ENCODE measurements at regions not wholly inside any gene's neighbourhood (a gene's known extent, or its start where the extent isn't known, plus 50 kb on each side); places are given as distances from the start of the nearest gene placed in this dataset.

GRCh38 chr4:71186566-71187403, 152.0 kb upstream of the SLC4A4 start:
- TF ChIP-seq POLR2AphosphoS5 (IDR thresholded peaks at IDR 0.05): peak; percentile 67 to 74 (median 74)
- TF ChIP-seq POLR2A (IDR thresholded peaks at IDR 0.05): peak; percentile 85
- TF ChIP-seq CTCF (IDR thresholded peaks at IDR 0.05): no peak
- in situ Hi-C loops (cut with MboI; ENCODE audit: low pct_ligation_motif_present in 1 of 4, low pct_unique_long_range_greater_than_20kb in 1 of 4, low sequenced_read_pairs in 3 of 4) (loop anchor here in 1 of 4 donors (10.0 kb wide), 1 partner anchor 528 kb away; no protein-coding TSS in a partner anchor), intact Hi-C loops (cut with DNase I; ENCODE audit: low total_unique reads) (no loop called here)
- Histone ChIP-seq H3K27ac (peak overlapping the region; percentile 81 to 92 (median 86)), H3K9me3 (no peaks in the 10 kb centered on the region), H3K36me3 (no peaks in the 10 kb centered on the region), H3K4me1 (peaks cover 0 to 17% (median 7%) of the 10 kb centered on the region in 4 donors), H3K27me3 (no peaks in the 10 kb centered on the region), H3K4me3 (peak overlapping the region; percentile 72 to 89 (median 81))
- DNase-seq: peak; percentile 74
- 0% methylated on average over 31 of the region's 105 CpGs; no CpG with 5 or more reads in 1 of the 2 donors for WGBS, 2 donors (ENCODE audit: low coverage in 1 of 2)

GRCh38 chr4:71187404-71188155, 151.2 kb upstream of the SLC4A4 start:
- TF ChIP-seq POLR2A (IDR thresholded peaks at IDR 0.05) (peak; percentile 77), POLR2AphosphoS5 (IDR thresholded peaks at IDR 0.05) (peak; percentile 24 to 75 (median 71)), CTCF (IDR thresholded peaks at IDR 0.05) (no peak), EP300 (IDR thresholded peaks at IDR 0.05; ENCODE audit: low read depth) (no peak)
- Histone ChIP-seq H3K4me3 (peak overlapping the region; percentile 72 to 89 (median 81)), H3K27ac (peak overlapping the region; percentile 81 to 92 (median 86)), H3K27me3 (no peaks in the 10 kb centered on the region), H3K36me3 (no peaks in the 10 kb centered on the region), H3K4me1 (peaks cover 0 to 17% (median 7%) of the 10 kb centered on the region in 4 donors), H3K9me3 (no peaks in the 10 kb centered on the region)
- 0 to 1% methylated on average over 2 to 42 of the region's 45 CpGs for WGBS, 2 donors (ENCODE audit: low coverage in 1 of 2)
- peak; percentile 56 for DNase-seq
- intact Hi-C loops (cut with DNase I; ENCODE audit: low total_unique reads) (no loop called here), in situ Hi-C loops (cut with MboI; ENCODE audit: low pct_ligation_motif_present in 1 of 4, low pct_unique_long_range_greater_than_20kb in 1 of 4, low sequenced_read_pairs in 3 of 4) (loop anchor here in 1 of 4 donors (10.0 kb wide), 1 partner anchor 527 kb away; no protein-coding TSS in a partner anchor)

- 10 to 23% methylated on average over 7 of the region's 7 CpGs for WGBS, 2 donors (ENCODE audit: low coverage in 1 of 2)
- Histone ChIP-seq H3K27me3 (no peaks in the 10 kb centered on the region), H3K4me3 (peak overlapping the region; percentile 11 to 89 (median 73)), H3K27ac (peak overlapping the region; percentile 81 to 92 (median 86)), H3K4me1 (peaks cover 0 to 17% (median 7%) of the 10 kb centered on the region in 4 donors), H3K9me3 (no peaks in the 10 kb centered on the region), H3K36me3 (no peaks in the 10 kb centered on the region)
- in situ Hi-C loops (cut with MboI; ENCODE audit: low pct_ligation_motif_present in 1 of 4, low pct_unique_long_range_greater_than_20kb in 1 of 4, low sequenced_read_pairs in 3 of 4): loop anchor here in 1 of 4 donors (10.0 kb wide), 1 partner anchor 527 kb away; no protein-coding TSS in a partner anchor
- DNase-seq: no peak
- no peak for TF ChIP-seq POLR2A (IDR thresholded peaks at IDR 0.05)
- TF ChIP-seq CTCF (IDR thresholded peaks at IDR 0.05): peak in 1 of 5 experiments; percentile 6
- intact Hi-C loops (cut with DNase I; ENCODE audit: low total_unique reads): no loop called here
These were observed 150.6 kb upstream of the SLC4A4 start for GRCh38 chr4:71188156-71188640.

GRCh38 chr4:71188951-71189350, 149.9 kb upstream of the SLC4A4 start:
- DNase-seq: no peak
- Histone ChIP-seq H3K4me3 (peak overlapping the region in 3 of 4 donors; percentile 72 to 89 (median 74)), H3K4me1 (peaks cover 0 to 17% (median 7%) of the 10 kb centered on the region in 4 donors), H3K27ac (peak overlapping the region; percentile 81 to 92 (median 86)), H3K9me3 (no peaks in the 10 kb centered on the region), H3K36me3 (no peaks in the 10 kb centered on the region), H3K27me3 (no peaks in the 10 kb centered on the region)
- WGBS, 2 donors (ENCODE audit: low coverage in 1 of 2): 15 to 55% methylated on average over 1 of the region's 1 CpG
- intact Hi-C loops (cut with DNase I; ENCODE audit: low total_unique reads) (no loop called here), in situ Hi-C loops (cut with MboI; ENCODE audit: low pct_ligation_motif_present in 1 of 4, low pct_unique_long_range_greater_than_20kb in 1 of 4, low sequenced_read_pairs in 3 of 4) (loop anchor here in 1 of 4 donors (10.0 kb wide), 1 partner anchor 526 kb away; no protein-coding TSS in a partner anchor)
- no peak for TF ChIP-seq POLR2AphosphoS5 (IDR thresholded peaks at IDR 0.05)
- TF ChIP-seq EP300 (IDR thresholded peaks at IDR 0.05; ENCODE audit: low read depth): no peak
- no peak for TF ChIP-seq POLR2A (IDR thresholded peaks at IDR 0.05)
- no peak for TF ChIP-seq CTCF (IDR thresholded peaks at IDR 0.05)
